Trophoblast cell (in vitro differentiated cells and primary cell): ENCODE measurements at regions not wholly inside any gene's neighbourhood (a gene's known extent, or its start where the extent isn't known, plus 50 kb on each side); places are given as distances from the start of the nearest gene placed in this dataset.

Experiments
- DNase-seq, 2 donors: peaks; one replicate each; pipeline ENCODE4 v3.0.0-alpha.2; 2016
- H2AFZ ChIP-seq: 2 replicates; pipeline ENCODE4 v1.6.1; 2013; ENCODE audit warnings: low read length, moderate library complexity, mild to moderate bottlenecking; ENCODE audit not compliant: insufficient read depth, poor library complexity
- H2AK5ac ChIP-seq: 2 replicates; pipeline ENCODE4 v1.6.1; 2013; ENCODE audit warnings: mild to moderate bottlenecking, low read length
- H2BK120ac ChIP-seq: 2 replicates; pipeline ENCODE4 v1.6.1; 2013; ENCODE audit warnings: low read length, mild to moderate bottlenecking, moderate library complexity; ENCODE audit not compliant: insufficient read depth, poor library complexity
- H2BK12ac ChIP-seq: 2 replicates; pipeline ENCODE4 v1.6.1; 2013; ENCODE audit warnings: mild to moderate bottlenecking, low read length, moderate library complexity
- H2BK5ac ChIP-seq: 2 replicates; pipeline ENCODE4 v1.6.1; 2013; ENCODE audit warnings: low read length, low read depth, moderate library complexity, mild to moderate bottlenecking; ENCODE audit not compliant: poor library complexity
- H3K14ac ChIP-seq: 2 replicates; pipeline ENCODE4 v1.6.1; 2013; ENCODE audit warnings: mild to moderate bottlenecking, low read length
- H3K18ac ChIP-seq: 2 replicates; pipeline ENCODE4 v1.6.1; 2013; ENCODE audit warnings: mild to moderate bottlenecking, low read length
- H3K23ac ChIP-seq: 2 replicates; pipeline ENCODE4 v1.6.1; 2013; ENCODE audit warnings: low read length
- H3K27ac ChIP-seq: 2 replicates; pipeline ENCODE4 v1.5.1; 2013; ENCODE audit warnings: low read depth, mild to moderate bottlenecking, inconsistent platforms, low read length, moderate library complexity
- H3K27me3 ChIP-seq: 2 replicates; pipeline ENCODE4 v1.6.1; 2013; ENCODE audit warnings: inconsistent platforms, mild to moderate bottlenecking, low read length, moderate library complexity; ENCODE audit not compliant: insufficient read depth
- H3K36me3 ChIP-seq, 2 experiments: 1 replicate in 1 of 2; 2 replicates in 1 of 2; pipeline ENCODE4 v1.6.1; 2013; ENCODE audit warnings: low read length in 2 of 2, mild to moderate bottlenecking in 2 of 2, moderate library complexity in 1 of 2; ENCODE audit not compliant: insufficient read depth in 2 of 2, control insufficient read depth in 1 of 2
- H3K4ac ChIP-seq: 2 replicates; pipeline ENCODE4 v1.6.1; 2013; ENCODE audit warnings: low read depth, mild to moderate bottlenecking, low read length, moderate library complexity
- H3K4me1 ChIP-seq, 2 experiments: 1 replicate in 1 of 2; 2 replicates in 1 of 2; pipeline ENCODE4 v1.6.1; 2013; ENCODE audit warnings: low read length in 2 of 2, mild to moderate bottlenecking in 2 of 2, moderate library complexity in 1 of 2; ENCODE audit not compliant: insufficient read depth in 2 of 2, control insufficient read depth in 1 of 2
- H3K4me2 ChIP-seq: 2 replicates; pipeline ENCODE4 v1.6.1; 2013; ENCODE audit warnings: inconsistent platforms, mild to moderate bottlenecking, low read length, moderate library complexity
- H3K4me3 ChIP-seq: 2 replicates; pipeline ENCODE4 v1.5.1; 2013; ENCODE audit warnings: mild to moderate bottlenecking, low read depth, low read length, inconsistent platforms
- H3K79me1 ChIP-seq: one replicate; pipeline ENCODE4 v1.6.1; 2013; ENCODE audit warnings: low read length
- H3K79me2 ChIP-seq: 2 replicates; pipeline ENCODE4 v1.6.1; 2013; ENCODE audit warnings: low read length, mild to moderate bottlenecking; ENCODE audit not compliant: control insufficient read depth, insufficient read depth, poor library complexity
- H3K9ac ChIP-seq: 2 replicates; pipeline ENCODE4 v1.6.1; 2013; ENCODE audit warnings: mild to moderate bottlenecking, low read length
- H3K9me3 ChIP-seq: 2 replicates; pipeline ENCODE4 v1.6.1; 2013; ENCODE audit warnings: low read depth, mild to moderate bottlenecking, control low read depth, inconsistent platforms, low read length; ENCODE audit not compliant: insufficient read depth
- H4K12ac ChIP-seq: 2 replicates; pipeline ENCODE4 v1.6.1; 2013; ENCODE audit warnings: low read depth, mild to moderate bottlenecking, low read length, moderate library complexity
- H4K8ac ChIP-seq: 2 replicates; pipeline ENCODE4 v1.6.1; 2013; ENCODE audit warnings: low read depth, mild to moderate bottlenecking, low read length, moderate library complexity
- H4K91ac ChIP-seq: one replicate; pipeline ENCODE4 v1.6.1; 2013; ENCODE audit warnings: low read depth, mild to moderate bottlenecking, low read length, moderate library complexity
- WGBS: extraction: QIAGEN DNeasy Blood & Tissue Kit; methylation state at CpG from one replicate; pipeline ENCODE4 v1.1.7; 2013; ENCODE audit warnings: missing lambda C conversion rate; ENCODE audit not compliant: insufficient read length, insufficient coverage; ENCODE audit errors: extremely low coverage; 5-methylcytosine and 5-hydroxymethylcytosine counted together

- H4K91ac ChIP-seq = no peak overlapping the region
- H3K4me1 ChIP-seq = no peaks in the 10 kb centered on the region
- no CpG with 5 or more reads among the region's 1 CpG for WGBS
- no peak overlapping the region for H3K4me2 ChIP-seq
- H2BK12ac ChIP-seq = no peak overlapping the region
- no peak overlapping the region for H3K27ac ChIP-seq
- no peaks in the 10 kb centered on the region for H3K36me3 ChIP-seq
- H3K4ac ChIP-seq = no peak overlapping the region
- H3K9ac ChIP-seq = no peak overlapping the region
- DNase-seq = no peak
- no peaks in the 10 kb centered on the region for H3K27me3 ChIP-seq
- H2BK5ac ChIP-seq = no peak overlapping the region
- no peak overlapping the region for H4K12ac ChIP-seq
- no peak overlapping the region for H3K14ac ChIP-seq
- no peak overlapping the region for H3K4me3 ChIP-seq
- H2BK120ac ChIP-seq = no peak overlapping the region
- no peak overlapping the region for H3K18ac ChIP-seq
- no peaks in the 10 kb centered on the region for H3K79me1 ChIP-seq
- H3K79me2 ChIP-seq = no peaks in the 10 kb centered on the region
- no peaks in the 10 kb centered on the region for H3K9me3 ChIP-seq
- no peak overlapping the region for H3K23ac ChIP-seq
- H2AFZ ChIP-seq = no peak overlapping the region
- no peak overlapping the region for H2AK5ac ChIP-seq
- no peak overlapping the region for H4K8ac ChIP-seq
Observed at GRCh38 chr5:107781451-107781850, 110.7 kb upstream of the EFNA5 start.

GRCh38 chr5:107779437-107779836 is 108.7 kb upstream of the EFNA5 start:
- H3K4me3 ChIP-seq = no peak overlapping the region
- no peak overlapping the region for H4K91ac ChIP-seq
- H3K27ac ChIP-seq = no peak overlapping the region
- H3K27me3 ChIP-seq = no peaks in the 10 kb centered on the region
- no peak overlapping the region for H2BK120ac ChIP-seq
- H4K8ac ChIP-seq = no peak overlapping the region
- no peak for DNase-seq
- no peak overlapping the region for H3K23ac ChIP-seq
- no peak overlapping the region for H3K18ac ChIP-seq
- H3K79me1 ChIP-seq = no peaks in the 10 kb centered on the region
- no peak overlapping the region for H4K12ac ChIP-seq
- H3K14ac ChIP-seq = no peak overlapping the region
- no peak overlapping the region for H3K4me2 ChIP-seq
- WGBS = no CpG with 5 or more reads among the region's 2 CpGs
- no peaks in the 10 kb centered on the region for H3K4me1 ChIP-seq
- H2BK5ac ChIP-seq = no peak overlapping the region
- H2BK12ac ChIP-seq = no peak overlapping the region
- no peak overlapping the region for H3K4ac ChIP-seq
- H2AK5ac ChIP-seq = no peak overlapping the region
- no peaks in the 10 kb centered on the region for H3K9me3 ChIP-seq
- no peak overlapping the region for H2AFZ ChIP-seq
- H3K36me3 ChIP-seq = no peaks in the 10 kb centered on the region
- no peaks in the 10 kb centered on the region for H3K79me2 ChIP-seq
- no peak overlapping the region for H3K9ac ChIP-seq

DNA sequence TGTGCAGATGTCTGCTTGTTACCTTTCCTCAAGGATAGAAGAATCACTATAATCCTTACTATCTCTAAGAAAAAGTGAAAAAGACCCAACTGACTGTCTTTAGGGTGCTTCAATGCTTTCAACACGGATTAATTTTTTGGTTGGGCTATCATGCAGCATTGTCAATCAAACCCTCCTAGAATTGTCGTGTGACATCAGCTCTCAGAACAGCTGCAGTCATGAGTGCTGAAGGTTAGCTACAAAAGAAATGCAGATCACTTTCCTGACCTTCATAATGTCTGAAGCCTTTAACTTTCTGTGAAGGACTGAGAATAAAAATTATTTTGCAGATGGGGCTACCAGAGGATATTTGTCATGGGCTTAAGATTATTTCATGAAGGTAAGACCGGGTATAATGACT is 107.9 kb upstream of the EFNA5 start:
- Histone ChIP-seq H2AK5ac (no peak overlapping the region), H3K27ac (no peak overlapping the region), H3K4ac (no peak overlapping the region), H3K4me3 (no peak overlapping the region), H4K91ac (no peak overlapping the region), H3K27me3 (no peaks in the 10 kb centered on the region), H2BK120ac (no peak overlapping the region), H4K12ac (no peak overlapping the region), H3K9ac (no peak overlapping the region), H3K9me3 (no peaks in the 10 kb centered on the region), H2BK5ac (no peak overlapping the region), H2BK12ac (no peak overlapping the region), H3K4me1 (no peaks in the 10 kb centered on the region), H2AFZ (no peak overlapping the region), H3K4me2 (no peak overlapping the region), H3K18ac (no peak overlapping the region), H3K79me1 (no peaks in the 10 kb centered on the region), H3K14ac (no peak overlapping the region), H3K23ac (no peak overlapping the region), H3K79me2 (no peaks in the 10 kb centered on the region), H3K36me3 (no peaks in the 10 kb centered on the region), H4K8ac (no peak overlapping the region)
- DNase-seq = no peak
- WGBS = no CpG with 5 or more reads among the region's 3 CpGs

GRCh38 chr5:107776922-107777740 is 106.4 kb upstream of the EFNA5 start:
- Histone ChIP-seq H3K4ac (no peak overlapping the region), H3K36me3 (no peaks in the 10 kb centered on the region), H2BK5ac (no peak overlapping the region), H3K9me3 (no peaks in the 10 kb centered on the region), H2BK12ac (no peak overlapping the region), H3K4me3 (no peak overlapping the region), H3K4me2 (no peak overlapping the region), H3K18ac (no peak overlapping the region), H4K8ac (no peak overlapping the region), H3K27ac (no peak overlapping the region), H4K12ac (no peak overlapping the region), H2AFZ (no peak overlapping the region), H3K14ac (no peak overlapping the region), H3K79me1 (no peaks in the 10 kb centered on the region), H3K27me3 (no peaks in the 10 kb centered on the region), H2AK5ac (no peak overlapping the region), H3K9ac (no peak overlapping the region), H3K4me1 (no peaks in the 10 kb centered on the region), H4K91ac (no peak overlapping the region), H2BK120ac (no peak overlapping the region), H3K23ac (no peak overlapping the region), H3K79me2 (no peaks in the 10 kb centered on the region)
- no peak for DNase-seq
- WGBS = no CpG with 5 or more reads among the region's 6 CpGs
